ENCODE measurements at regions not wholly inside any gene's neighbourhood (a gene's known extent, or its start where the extent isn't known, plus 50 kb on each side); places are given as distances from the start of the nearest gene placed in this dataset.

GRCh38 chr13:34425327-34425949 is 516.6 kb upstream of the NBEA start:
- no peak for TF ChIP-seq CTCF (IDR thresholded peaks at IDR 0.05)

- no peak for TF ChIP-seq CTCF (IDR thresholded peaks at IDR 0.05)
These were observed 513.2 kb upstream of the NBEA start for GRCh38 chr13:34428911-34429310.

GRCh38 chr13:34430294-34430693 is 511.8 kb upstream of the NBEA start:
- TF ChIP-seq CTCF (IDR thresholded peaks at IDR 0.05): no peak

- no peak for TF ChIP-seq CTCF (IDR thresholded peaks at IDR 0.05)
These were observed 510.1 kb upstream of the NBEA start for GRCh38 chr13:34431827-34432581.

GRCh38 chr13:34435338-34435737 is 506.7 kb upstream of the NBEA start:
- TF ChIP-seq CTCF (IDR thresholded peaks at IDR 0.05): no peak

GRCh38 chr13:34437873-34438272 is 504.2 kb upstream of the NBEA start:
- TF ChIP-seq CTCF (IDR thresholded peaks at IDR 0.05): no peak

- no peak for TF ChIP-seq CTCF (IDR thresholded peaks at IDR 0.05)
These were observed 489.2 kb upstream of the NBEA start for GRCh38 chr13:34452831-34453230.
